SK-N-SH (cell line): ENCODE measurements at regions not wholly inside any gene's neighbourhood (a gene's known extent, or its start where the extent isn't known, plus 50 kb on each side); places are given as distances from the start of the nearest gene placed in this dataset.

ENCODE experiments used
- CTCF ChIA-PET: fragments of 300-600, 350-600 bp; formaldehyde crosslinking; extraction: SDS; loops from one replicate; lab custom pipeline; 2021; lab: Yijun Ruan, JAX
- POLR2A ChIA-PET: fragments of 350-600 bp; sonication (Branson Sonifier 250); formaldehyde crosslinking; extraction: SDS; loops from one replicate; lab custom pipeline; 2020; ENCODE audit warnings: antibody characterized with exemption, inconsistent platforms; lab: Yijun Ruan, JAX
- DNase-seq: peaks from one replicate; pipeline ENCODE4 v3.0.0; 2012
- H2AFZ ChIP-seq: fragments of 200-600 bp; sonication (generic); 2 replicates; pipeline ENCODE4 v1.8.1; 2016; ENCODE audit warnings: antibody characterized with exemption, mild to moderate bottlenecking, low read depth
- H3F3A ChIP-seq: fragments of 200-600 bp; sonication (generic); replicated peaks from 2 replicates; pipeline ENCODE3; 2016; ENCODE audit warnings: antibody characterized with exemption, mild to moderate bottlenecking; ENCODE audit not compliant: insufficient read depth
- H3K27ac ChIP-seq, 2 experiments: fragments of 200-500 bp in 1 of 2; fragments of 200-600 bp in 1 of 2; sonication (Bioruptor generic) in 1 of 2; sonication (generic), shearing (Covaris generic) in 1 of 2; 2 replicates each; pipeline versions ENCODE4 v1.5.1 to v1.6.1; 2014 to 2016; ENCODE audit warnings: low read depth in 2 of 2, inconsistent platforms in 1 of 2, low read length in 1 of 2, mild to moderate bottlenecking in 1 of 2, mixed read lengths in 1 of 2
- H3K27me3 ChIP-seq: fragments of 200-600 bp; sonication (generic), shearing (Covaris generic); 2 replicates; pipeline ENCODE4 v1.6.1; 2016; ENCODE audit warnings: mixed run types; ENCODE audit not compliant: insufficient read depth
- H3K36me3 ChIP-seq, 2 experiments: fragments of 200-500 bp in 1 of 2; fragments of 200-600 bp in 1 of 2; sonication (Bioruptor generic) in 1 of 2; sonication (generic) in 1 of 2; replicated peaks in 1 of 2; 2 replicates each; pipeline versions ENCODE3 to v1.5.1; 2014 to 2016; ENCODE audit warnings: low read length in 1 of 2, mild to moderate bottlenecking in 1 of 2; ENCODE audit not compliant: insufficient read depth in 2 of 2, control insufficient read depth in 1 of 2
- H3K4me1 ChIP-seq, 2 experiments: fragments of 200-500 bp in 1 of 2; fragments of 200-600 bp in 1 of 2; sonication (Bioruptor generic) in 1 of 2; sonication (generic), shearing (Covaris generic) in 1 of 2; 2 replicates each; pipeline versions ENCODE4 v1.5.1 to v1.6.1; 2014 to 2016; ENCODE audit warnings: low read depth in 1 of 2, low read length in 1 of 2, mixed run types in 1 of 2; ENCODE audit not compliant: insufficient read depth in 2 of 2, control insufficient read depth in 1 of 2
- H3K4me2 ChIP-seq: fragments of 200-600 bp; sonication (generic), shearing (Covaris generic); 2 replicates; pipeline ENCODE4 v1.6.1; 2017; ENCODE audit warnings: mixed run types
- H3K4me3 ChIP-seq, 2 experiments: fragments of 200-500 bp in 1 of 2; fragments of 200-600 bp in 1 of 2; sonication (Bioruptor generic) in 1 of 2; sonication (generic), shearing (Covaris generic) in 1 of 2; 2 replicates each; pipeline versions ENCODE4 v1.5.1 to v1.8.1; 2014 to 2016; ENCODE audit warnings: low read depth in 2 of 2, inconsistent platforms in 1 of 2, low read length in 1 of 2, mild to moderate bottlenecking in 1 of 2, mixed read lengths in 1 of 2, moderate library complexity in 1 of 2
- H3K79me2 ChIP-seq: fragments of 200-600 bp; sonication (generic); 2 replicates; pipeline ENCODE4 v1.8.1; 2017; ENCODE audit warnings: mild to moderate bottlenecking; ENCODE audit not compliant: insufficient read depth
- H3K9ac ChIP-seq: fragments of 200-600 bp; sonication (generic); 2 replicates; pipeline ENCODE4 v1.6.1; 2017; ENCODE audit warnings: mixed run types
- H3K9me2 ChIP-seq: fragments of 200-600 bp; sonication (generic); 2 replicates; pipeline ENCODE4 v1.6.1; 2017; ENCODE audit warnings: mixed run types
- H3K9me3 ChIP-seq: fragments of 200-600 bp; sonication (generic); 2 replicates; pipeline ENCODE4 v1.6.1; 2017; ENCODE audit warnings: mixed run types, mild to moderate bottlenecking, moderate library complexity
- H4K20me1 ChIP-seq: fragments of 200-600 bp; sonication (generic); 2 replicates; pipeline ENCODE4 v1.6.1; 2017; ENCODE audit warnings: mild to moderate bottlenecking, mixed run types; ENCODE audit not compliant: insufficient read depth
- CHD2 ChIP-seq: fragments of 150-350 bp; IDR thresholded peaks from 2 replicates; pipeline ENCODE4 v1.6.1; 2018; ENCODE audit warnings: low read length; ENCODE audit not compliant: partially characterized antibody
- CTCF ChIP-seq: fragments of 200-600 bp; sonication (generic); IDR thresholded peaks from 2 replicates; pipeline ENCODE4 v1.6.1; 2017; ENCODE audit warnings: antibody characterized with exemption, mild to moderate bottlenecking, moderate library complexity
- EP300 ChIP-seq, 2 experiments: IDR thresholded peaks; 2 replicates each; pipeline versions ENCODE4 v1.4.0 to v1.6.1; 2012; ENCODE audit warnings: borderline replicate concordance in 1 of 2, low read depth in 1 of 2, low read length in 1 of 2
- EZH2phosphoT487 ChIP-seq: fragments of 200-600 bp; sonication (generic); IDR thresholded peaks from 2 replicates; pipeline ENCODE4 v1.6.1; 2017; ENCODE audit warnings: low read depth, mixed run types, mild to moderate bottlenecking, antibody characterized with exemption, moderate library complexity, borderline replicate concordance
- FOSL2 ChIP-seq: IDR thresholded peaks from 2 replicates; pipeline ENCODE4 v1.4.0; 2012; ENCODE audit warnings: low read depth, mild to moderate bottlenecking, moderate library complexity, borderline replicate concordance
- FOXM1 ChIP-seq: IDR thresholded peaks from 2 replicates; pipeline ENCODE4 v1.4.0; 2012; ENCODE audit warnings: low read depth, mild to moderate bottlenecking
- GABPA ChIP-seq: IDR thresholded peaks from 2 replicates; pipeline ENCODE4 v1.4.0; 2012; ENCODE audit warnings: low read depth, mild to moderate bottlenecking
- IRF3 ChIP-seq: fragments of 150-350 bp; IDR thresholded peaks from 2 replicates; pipeline ENCODE4 v1.6.1; 2016; ENCODE audit warnings: mild to moderate bottlenecking, low read depth, low read length
- JUND ChIP-seq: IDR thresholded peaks from 2 replicates; pipeline ENCODE4 v1.4.0; 2012
- MAX ChIP-seq: IDR thresholded peaks from 2 replicates; pipeline ENCODE4 v1.4.0; 2012; ENCODE audit warnings: low read depth
- NRF1 ChIP-seq: IDR thresholded peaks from 2 replicates; pipeline ENCODE4 v1.6.1; 2012; ENCODE audit warnings: low read depth, mild to moderate bottlenecking, low read length
- RAD21 ChIP-seq: IDR thresholded peaks from 2 replicates; pipeline ENCODE4 v1.6.1; 2012; ENCODE audit warnings: mild to moderate bottlenecking, low read length
- RCOR1 ChIP-seq: fragments of 150-350 bp; IDR thresholded peaks from 2 replicates; pipeline ENCODE4 v1.6.1; 2017; ENCODE audit warnings: antibody characterized with exemption, low read length
- RFX5 ChIP-seq: IDR thresholded peaks from 2 replicates; pipeline ENCODE4 v1.6.1; 2012; ENCODE audit warnings: mild to moderate bottlenecking, improper control_type of control experiment, low read length
- SMC3 ChIP-seq: IDR thresholded peaks from 2 replicates; pipeline ENCODE4 v1.6.1; 2012; ENCODE audit warnings: low read depth, low read length, improper control_type of control experiment
- TAF1 ChIP-seq: IDR thresholded peaks from 2 replicates; pipeline ENCODE4 v1.6.1; 2012; ENCODE audit warnings: low read depth, mild to moderate bottlenecking, low read length, moderate library complexity, borderline replicate concordance
- TCF12 ChIP-seq: IDR thresholded peaks from 2 replicates; pipeline ENCODE4 v1.4.0; 2012
- TEAD4 ChIP-seq: IDR thresholded peaks from 2 replicates; pipeline ENCODE4 v1.4.0; 2012; ENCODE audit warnings: mild to moderate bottlenecking, borderline replicate concordance; ENCODE audit not compliant: insufficient read depth
- USF1 ChIP-seq: IDR thresholded peaks from 2 replicates; pipeline ENCODE4 v1.4.0; 2012; ENCODE audit warnings: low read depth, borderline replicate concordance
- USF2 ChIP-seq: fragments of 150-350 bp; IDR thresholded peaks from 2 replicates; pipeline ENCODE4 v1.6.1; 2017; ENCODE audit warnings: antibody characterized with exemption, low read length, low read depth, borderline replicate concordance
- ZBTB33 ChIP-seq: IDR thresholded peaks from 2 replicates; pipeline ENCODE4 v1.4.0; 2012; ENCODE audit warnings: low read depth, borderline replicate concordance
- WGBS: methylation state at CpG from one replicate; pipeline ENCODE4 v1.1.6; 2017; ENCODE audit warnings: low lambda C conversion rate; 5-methylcytosine and 5-hydroxymethylcytosine counted together

GRCh38 chr10:18735711-18736110 lies 76.5 kb downstream of the ARL5B start:
- no peaks in the 10 kb centered on the region for H3K36me3 ChIP-seq
- no peaks in the 10 kb centered on the region; a peak in 1 of 4 replicates for H3K4me1 ChIP-seq
- H2AFZ ChIP-seq = no peak overlapping the region
- no peak for DNase-seq
- WGBS = 65% methylated on average over 2 of the region's 2 CpGs
- H3K27me3 ChIP-seq = no peaks in the 10 kb centered on the region
- no peaks in the 10 kb centered on the region for H3K79me2 ChIP-seq
- TF ChIP-seq RAD21 (no peak), FOXM1 (no peak), TCF12 (no peak), USF2 (no peak), EZH2phosphoT487 (no peak), GABPA (no peak), CHD2 (no peak), USF1 (no peak), JUND (no peak), IRF3 (no peak)
- H3K4me2 ChIP-seq = no peak overlapping the region
- H4K20me1 ChIP-seq = no peaks in the 10 kb centered on the region
- H3K4me3 ChIP-seq = no peak overlapping the region
- no peaks in the 10 kb centered on the region for H3F3A ChIP-seq
- ChIA-PET CTCF (interaction anchor here (0.7 kb wide), 1 partner anchor 9 kb away, joined by 3 read pairs; no protein-coding TSS in a partner anchor), POLR2A (no interaction called here)
- no peaks in the 10 kb centered on the region for H3K9me3 ChIP-seq
- H3K27ac ChIP-seq = no peak overlapping the region
- H3K9me2 ChIP-seq = no peaks in the 10 kb centered on the region
- H3K9ac ChIP-seq = no peak overlapping the region

- Histone ChIP-seq H3K79me2 (no peaks in the 10 kb centered on the region), H3F3A (no peaks in the 10 kb centered on the region), H3K27me3 (no peaks in the 10 kb centered on the region), H3K4me3 (no peak overlapping the region), H3K9me3 (0 out of 2 replicates have a peak, but pooled peaks cover 4% of the 10 kb centered on the region), H2AFZ (no peak overlapping the region), H3K36me3 (no peaks in the 10 kb centered on the region), H3K4me2 (no peak overlapping the region), H3K4me1 (no peaks in the 10 kb centered on the region; a peak in 1 of 4 replicates), H4K20me1 (no peaks in the 10 kb centered on the region), H3K9ac (no peak overlapping the region; the same call in 1 of the 2 replicates), H3K27ac (peak overlapping the region in 1 of 2 experiments; percentile 45; a peak in 2 of 4 replicates), H3K9me2 (no peaks in the 10 kb centered on the region)
- WGBS = 16% methylated on average over 2 of the region's 2 CpGs
- CTCF ChIA-PET = no interaction called here
- no peak for DNase-seq
- POLR2A ChIA-PET = no interaction called here
- TF ChIP-seq RFX5 = no peak
- no peak for TF ChIP-seq SMC3
- TF ChIP-seq USF2 = no peak
- no peak for TF ChIP-seq TEAD4
- TF ChIP-seq FOXM1 = no peak
- TF ChIP-seq FOSL2 = no peak
- no peak for TF ChIP-seq EP300 (IDR thresholded peaks at IDR 0.05; ENCODE audit: borderline replicate concordance in 1 of 2, low read depth in 1 of 2, low read length in 1 of 2)
- TF ChIP-seq NRF1 = no peak
- no peak for TF ChIP-seq TAF1
- no peak for TF ChIP-seq CTCF
- TF ChIP-seq EZH2phosphoT487 = no peak
- TF ChIP-seq RCOR1 = no peak
- no peak for TF ChIP-seq MAX
- no peak for TF ChIP-seq ZBTB33
These were observed 78.0 kb downstream of the ARL5B start for GRCh38 chr10:18737236-18737635.
